ENCODE measurements at regions not wholly inside any gene's neighbourhood (a gene's known extent, or its start where the extent isn't known, plus 50 kb on each side); places are given as distances from the start of the nearest gene placed in this dataset.

DNA sequence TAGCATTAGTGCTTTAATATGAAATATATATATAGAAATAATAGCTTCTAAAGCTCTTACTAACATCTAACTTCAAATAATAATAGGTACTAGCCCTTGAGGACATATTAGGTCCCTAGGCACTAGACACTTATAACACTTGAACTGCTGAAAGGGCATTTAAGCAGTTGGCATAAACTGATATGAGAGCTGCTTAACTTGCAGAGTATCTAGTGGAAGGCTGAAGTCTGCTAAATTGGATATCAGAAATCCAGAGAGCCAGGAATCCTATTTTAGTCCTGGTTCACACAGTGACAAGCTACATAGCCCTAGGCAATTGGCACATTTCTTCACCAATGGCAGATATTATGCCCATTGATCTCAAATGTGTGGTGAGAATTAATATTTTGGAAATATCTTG lies 326.9 kb upstream of the UBE2E3 start:
- no peak overlapping the region for H3K9ac ChIP-seq (ENCODE audit: extremely low read depth, insufficient read length, low read length)
- H4K5ac ChIP-seq (ENCODE audit: insufficient read length, low read depth, low read length), result no peak overlapping the region
- H3K27ac Mint-ChIP-seq, result no peak overlapping the region

More for the DNA sequence above, 326.9 kb upstream of the UBE2E3 start:
- Histone ChIP-seq H2BK12ac (ENCODE audit: insufficient read length, low read depth, low read length) (no peak overlapping the region), H2BK15ac (ENCODE audit: low read depth, low read length) (no peak overlapping the region), H3K14ac (ENCODE audit: insufficient read depth, low read length) (no peak overlapping the region), H2BK20ac (ENCODE audit: low read depth, low read length, poor library complexity, severe bottlenecking) (no peak overlapping the region), H2BK5ac (ENCODE audit: insufficient read length, low read length) (no peak overlapping the region), H3K56ac (ENCODE audit: insufficient read length, low read depth, low read length) (no peak overlapping the region), H2BK120ac (ENCODE audit: low read depth, low read length, poor library complexity, severe bottlenecking) (no peak overlapping the region), H3K27ac (ENCODE audit: insufficient read length, low read depth, low read length) (no peak overlapping the region), H3K79me2 (ENCODE audit: insufficient read depth, low read length) (no peaks in the 10 kb centered on the region), H4K91ac (ENCODE audit: insufficient read length, low read depth, low read length) (no peak overlapping the region), H4K8ac (replicated peaks; ENCODE audit: insufficient read length, low read depth, low read length) (no peak overlapping the region), H3K4me2 (ENCODE audit: insufficient read depth, insufficient read length, low read length) (no peak overlapping the region), H3T11ph (ENCODE audit: low read length) (no peak overlapping the region), H3K23ac (ENCODE audit: insufficient read length, low read depth, low read length) (no peak overlapping the region), H3K18ac (ENCODE audit: insufficient read length, low read depth, low read length) (no peak overlapping the region), H3K9me3 (ENCODE audit: control insufficient read depth, low read depth, low read length) (no peaks in the 10 kb centered on the region), H3K4me1 (ENCODE audit: insufficient read depth, low read length) (peaks cover 2% of the 10 kb centered on the region; the same call in 1 of the 2 replicates), H4K20me1 (ENCODE audit: control insufficient read depth, insufficient read depth, insufficient read length) (no peaks in the 10 kb centered on the region), H3K27me3 (ENCODE audit: insufficient read depth, low read length) (no peaks in the 10 kb centered on the region), H3K23me2 (ENCODE audit: insufficient read length, low read depth, low read length, poor library complexity, severe bottlenecking) (no peaks in the 10 kb centered on the region), H2AK5ac (ENCODE audit: insufficient read length, low read length) (no peak overlapping the region), H2AFZ (ENCODE audit: low read length) (no peak overlapping the region), H3K79me1 (ENCODE audit: insufficient read depth, low read depth, low read length, poor library complexity, severe bottlenecking) (no peaks in the 10 kb centered on the region), H3K4ac (ENCODE audit: low read depth, low read length) (no peak overlapping the region)
- H3K9me3 Mint-ChIP-seq, result no peaks in the 10 kb centered on the region
- peaks cover 12 to 19% of the 10 kb centered on the region in 2 experiments for H3K4me1 Mint-ChIP-seq
- H3K36me3 Mint-ChIP-seq (ENCODE audit: insufficient read depth in 1 of 3, low read depth in 3 of 3), result no peaks in the 10 kb centered on the region
- no peaks in the 10 kb centered on the region for H3K27me3 Mint-ChIP-seq (ENCODE audit: low read depth)
- no peak for DNase-seq
- TF ChIP-seq, protein P1, sequence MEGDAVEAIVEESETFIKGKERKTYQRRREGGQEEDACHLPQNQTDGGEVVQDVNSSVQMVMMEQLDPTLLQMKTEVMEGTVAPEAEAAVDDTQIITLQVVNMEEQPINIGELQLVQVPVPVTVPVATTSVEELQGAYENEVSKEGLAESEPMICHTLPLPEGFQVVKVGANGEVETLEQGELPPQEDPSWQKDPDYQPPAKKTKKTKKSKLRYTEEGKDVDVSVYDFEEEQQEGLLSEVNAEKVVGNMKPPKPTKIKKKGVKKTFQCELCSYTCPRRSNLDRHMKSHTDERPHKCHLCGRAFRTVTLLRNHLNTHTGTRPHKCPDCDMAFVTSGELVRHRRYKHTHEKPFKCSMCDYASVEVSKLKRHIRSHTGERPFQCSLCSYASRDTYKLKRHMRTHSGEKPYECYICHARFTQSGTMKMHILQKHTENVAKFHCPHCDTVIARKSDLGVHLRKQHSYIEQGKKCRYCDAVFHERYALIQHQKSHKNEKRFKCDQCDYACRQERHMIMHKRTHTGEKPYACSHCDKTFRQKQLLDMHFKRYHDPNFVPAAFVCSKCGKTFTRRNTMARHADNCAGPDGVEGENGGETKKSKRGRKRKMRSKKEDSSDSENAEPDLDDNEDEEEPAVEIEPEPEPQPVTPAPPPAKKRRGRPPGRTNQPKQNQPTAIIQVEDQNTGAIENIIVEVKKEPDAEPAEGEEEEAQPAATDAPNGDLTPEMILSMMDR (conservative IDR thresholded peaks at IDR 0.05), result no peak
- H3K4me3 Mint-ChIP-seq, result no peak overlapping the region

Data from H9 (cell line).